Keratinocyte (primary cell): ENCODE measurements at regions not wholly inside any gene's neighbourhood (a gene's known extent, or its start where the extent isn't known, plus 50 kb on each side); places are given as distances from the start of the nearest gene placed in this dataset.

ENCODE experiments used
- DNase-seq: peaks from one replicate; pipeline ENCODE4 v3.0.0-alpha.2; 2011; ENCODE audit warnings: low read depth, missing footprints, low spot score
- FAIRE-seq: peaks from 2 replicates; lab custom pipeline; 2011; peaks lifted over from hg19 to GRCh38; lab: Jason Lieb, UNC
- H2AFZ ChIP-seq: 2 replicates; pipeline ENCODE4 v1.6.0; 2012; ENCODE audit warnings: low read length, control low read depth, inconsistent platforms; ENCODE audit not compliant: control insufficient read depth
- H3K27ac ChIP-seq: 2 replicates; pipeline ENCODE4 v1.5.1; 2011; ENCODE audit warnings: low read length; ENCODE audit not compliant: control insufficient read depth, insufficient read depth
- H3K27me3 ChIP-seq: 3 replicates; pipeline ENCODE4 v1.6.0; 2011; ENCODE audit warnings: low read length; ENCODE audit not compliant: control insufficient read depth, insufficient read depth; ENCODE audit errors: extremely low read depth
- H3K36me3 ChIP-seq, 2 experiments: 2 replicates in 1 of 2; 3 replicates in 1 of 2; pipeline ENCODE4 v1.5.1; 2011; ENCODE audit warnings: low read length in 2 of 2, mild to moderate bottlenecking in 1 of 2; ENCODE audit not compliant: control insufficient read depth in 2 of 2, insufficient read depth in 2 of 2; ENCODE audit errors: extremely low read depth in 1 of 2
- H3K4me1 ChIP-seq: 3 replicates; pipeline ENCODE4 v1.5.1; 2011; ENCODE audit warnings: low read length; ENCODE audit not compliant: control insufficient read depth, insufficient read depth; ENCODE audit errors: extremely low read depth
- H3K4me2 ChIP-seq: 3 replicates; pipeline ENCODE4 v1.6.0; 2011; ENCODE audit warnings: low read depth, low read length; ENCODE audit not compliant: control insufficient read depth, insufficient read depth; ENCODE audit errors: extremely low read depth
- H3K4me3 ChIP-seq, 3 experiments: fragments of 200-600 bp in 1 of 3; sonication (generic) in 1 of 3; 2 replicates in 2 of 3; 3 replicates in 1 of 3; pipeline ENCODE4 v1.5.1; 2011 to 2016; ENCODE audit warnings: low read length in 3 of 3, mild to moderate bottlenecking in 3 of 3, control low read depth in 2 of 3, inconsistent platforms in 1 of 3, low read depth in 1 of 3, mixed read lengths in 1 of 3, mixed run types in 1 of 3, moderate library complexity in 1 of 3; ENCODE audit not compliant: control insufficient read depth in 2 of 3, insufficient read depth in 2 of 3; ENCODE audit errors: extremely low read depth in 1 of 3
- H3K79me2 ChIP-seq: 2 replicates; pipeline ENCODE4 v1.6.0; 2012; ENCODE audit warnings: low read length; ENCODE audit not compliant: control insufficient read depth, insufficient read depth
- H3K9ac ChIP-seq: 3 replicates; pipeline ENCODE4 v1.6.0; 2011; ENCODE audit warnings: low read length; ENCODE audit not compliant: control insufficient read depth, insufficient read depth; ENCODE audit errors: extremely low read depth
- H3K9me1 ChIP-seq: 3 replicates; pipeline ENCODE4 v1.6.0; 2011; ENCODE audit warnings: low read length; ENCODE audit not compliant: control insufficient read depth, insufficient read depth; ENCODE audit errors: extremely low read depth
- H3K9me3 ChIP-seq: 2 replicates; pipeline ENCODE4 v1.5.1; 2012; ENCODE audit warnings: low read depth, low read length; ENCODE audit not compliant: control insufficient read depth
- H4K20me1 ChIP-seq: 3 replicates; pipeline ENCODE4 v1.6.0; 2011; ENCODE audit warnings: low read length; ENCODE audit not compliant: control insufficient read depth, insufficient read depth; ENCODE audit errors: extremely low read depth
- EZH2 ChIP-seq: IDR thresholded peaks from one replicate; pipeline ENCODE4 v1.6.1; 2012; ENCODE audit warnings: inconsistent platforms, mild to moderate bottlenecking, low read length, moderate library complexity
- dilution Hi-C: fragments of 300-500 bp; cut with MboI; formaldehyde crosslinking; loops from one replicate; pipeline ENCODE4 v1.7.0; 2020; ENCODE audit warnings: low sequenced_read_pairs; ENCODE audit not compliant: extremely low pct_ligation_motif_present
- TF ChIP-seq, protein P1 (sequence below), 3 experiments: IDR thresholded peaks in 1 of 3; conservative IDR thresholded peaks in 1 of 3; optimal IDR thresholded peaks in 1 of 3; 2 replicates in 2 of 3; 3 replicates in 1 of 3; pipeline versions ENCODE3 to v1.5.1; 2011; ENCODE audit warnings: low read length in 3 of 3, mild to moderate bottlenecking in 3 of 3, moderate library complexity in 2 of 3, control low read depth in 1 of 3, inconsistent platforms in 1 of 3; ENCODE audit not compliant: insufficient read depth in 2 of 3; ENCODE audit errors: extremely low read depth in 1 of 3

DNA sequence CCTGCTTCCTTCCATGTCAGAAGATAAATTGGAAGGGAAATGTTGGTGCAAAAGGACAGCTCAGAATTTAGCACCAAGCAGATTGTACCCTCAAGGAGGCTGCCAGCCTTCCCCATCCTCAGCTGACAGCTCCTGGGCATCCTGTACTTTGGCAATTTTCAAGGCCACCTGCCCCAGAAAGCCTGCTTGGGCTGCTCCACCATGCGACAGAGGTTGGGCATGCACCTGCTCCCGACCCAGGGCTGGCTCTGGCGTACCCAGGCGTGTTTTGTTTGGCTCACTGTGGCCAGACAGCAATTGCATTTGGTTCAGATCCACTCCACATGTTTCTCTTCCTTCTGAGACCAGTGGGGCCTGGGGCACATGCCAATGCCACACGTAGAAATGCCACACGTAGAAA lies 547.8 kb downstream of the NPHP4 start:
- FAIRE-seq (no peak), DNase-seq (no peak)
- no peaks in the 10 kb centered on the region for H3K79me2 ChIP-seq
- no peaks in the 10 kb centered on the region for H3K9me1 ChIP-seq
- H4K20me1 ChIP-seq: no peaks in the 10 kb centered on the region
- TF ChIP-seq, protein P1, sequence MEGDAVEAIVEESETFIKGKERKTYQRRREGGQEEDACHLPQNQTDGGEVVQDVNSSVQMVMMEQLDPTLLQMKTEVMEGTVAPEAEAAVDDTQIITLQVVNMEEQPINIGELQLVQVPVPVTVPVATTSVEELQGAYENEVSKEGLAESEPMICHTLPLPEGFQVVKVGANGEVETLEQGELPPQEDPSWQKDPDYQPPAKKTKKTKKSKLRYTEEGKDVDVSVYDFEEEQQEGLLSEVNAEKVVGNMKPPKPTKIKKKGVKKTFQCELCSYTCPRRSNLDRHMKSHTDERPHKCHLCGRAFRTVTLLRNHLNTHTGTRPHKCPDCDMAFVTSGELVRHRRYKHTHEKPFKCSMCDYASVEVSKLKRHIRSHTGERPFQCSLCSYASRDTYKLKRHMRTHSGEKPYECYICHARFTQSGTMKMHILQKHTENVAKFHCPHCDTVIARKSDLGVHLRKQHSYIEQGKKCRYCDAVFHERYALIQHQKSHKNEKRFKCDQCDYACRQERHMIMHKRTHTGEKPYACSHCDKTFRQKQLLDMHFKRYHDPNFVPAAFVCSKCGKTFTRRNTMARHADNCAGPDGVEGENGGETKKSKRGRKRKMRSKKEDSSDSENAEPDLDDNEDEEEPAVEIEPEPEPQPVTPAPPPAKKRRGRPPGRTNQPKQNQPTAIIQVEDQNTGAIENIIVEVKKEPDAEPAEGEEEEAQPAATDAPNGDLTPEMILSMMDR (optimal IDR thresholded peaks at IDR 0.05 in 1 of 3, IDR thresholded peaks at IDR 0.05 in 1 of 3, conservative IDR thresholded peaks at IDR 0.05 in 1 of 3; ENCODE audit: extremely low read depth in 1 of 3, insufficient read depth in 2 of 3, low read length in 3 of 3): peak in 2 of 3 experiments; percentile 26 to 33
- no peak for TF ChIP-seq EZH2
- no peak overlapping the region for H3K4me2 ChIP-seq
- H3K9me3 ChIP-seq: no peaks in the 10 kb centered on the region
- H3K27ac ChIP-seq: no peak overlapping the region
- H3K36me3 ChIP-seq: no peaks in the 10 kb centered on the region
- no peaks in the 10 kb centered on the region for H3K4me1 ChIP-seq
- no peaks in the 10 kb centered on the region for H3K27me3 ChIP-seq
- no peak overlapping the region for H2AFZ ChIP-seq
- dilution Hi-C loops: no loop called here
- no peak overlapping the region for H3K4me3 ChIP-seq
- no peak overlapping the region for H3K9ac ChIP-seq

DNA sequence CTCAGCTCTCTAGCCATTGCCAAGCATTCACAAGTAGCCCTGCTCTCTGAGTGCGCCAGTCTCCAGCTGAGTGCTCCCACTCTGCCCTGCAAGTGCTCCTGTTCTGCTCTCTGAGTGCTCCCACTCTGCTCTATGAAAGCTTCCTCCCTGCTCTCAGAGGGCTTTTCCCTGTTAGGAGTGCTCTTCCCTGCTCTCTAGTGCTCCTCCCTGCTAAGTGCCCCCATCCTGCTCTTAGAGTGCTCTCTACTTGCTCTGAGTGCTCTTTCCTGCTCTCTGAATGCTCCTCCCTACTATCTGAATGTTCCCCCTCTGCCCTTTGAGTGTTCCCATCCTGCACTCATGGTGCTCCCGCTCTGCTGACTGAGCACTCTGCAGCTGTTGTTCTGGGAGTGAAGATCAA lies 555.4 kb downstream of the NPHP4 start:
- dilution Hi-C loops: no loop called here
- no peaks in the 10 kb centered on the region for H3K36me3 ChIP-seq
- H2AFZ ChIP-seq: no peak overlapping the region
- H3K27ac ChIP-seq: no peak overlapping the region
- no peaks in the 10 kb centered on the region for H3K4me1 ChIP-seq
- no peaks in the 10 kb centered on the region for H3K79me2 ChIP-seq
- H3K9me1 ChIP-seq: no peaks in the 10 kb centered on the region
- TF ChIP-seq, protein P1 (optimal IDR thresholded peaks at IDR 0.05 in 1 of 3, IDR thresholded peaks at IDR 0.05 in 1 of 3, conservative IDR thresholded peaks at IDR 0.05 in 1 of 3; ENCODE audit: extremely low read depth in 1 of 3, insufficient read depth in 2 of 3, low read length in 3 of 3): no peak
- no peak for TF ChIP-seq EZH2
- H3K27me3 ChIP-seq: peaks cover 7% of the 10 kb centered on the region
- no peaks in the 10 kb centered on the region for H4K20me1 ChIP-seq
- no peak overlapping the region for H3K9ac ChIP-seq
- no peak overlapping the region for H3K4me3 ChIP-seq
- DNase-seq (no peak), FAIRE-seq (no peak)
- no peaks in the 10 kb centered on the region for H3K9me3 ChIP-seq
- H3K4me2 ChIP-seq: no peak overlapping the region
